ENCODE measurements at regions not wholly inside any gene's neighbourhood (a gene's known extent, or its start where the extent isn't known, plus 50 kb on each side); places are given as distances from the start of the nearest gene placed in this dataset.
A peak's percentile ranks its signal among the peaks of the same experiment; 100 is the strongest.

- TF ChIP-seq CTCF (IDR thresholded peaks at IDR 0.05; ENCODE audit: low read depth, low read length, missing input control) (no peak), EGR1 (IDR thresholded peaks at IDR 0.05; ENCODE audit: low read depth in 2 of 2) (no peak)
These were observed 585.7 kb downstream of the LMO4 start (continued) for GRCh38 chr1:87914396-87914795.

GRCh38 chr1:87915771-87916170 lies 587.1 kb downstream of the LMO4 start:
- Histone ChIP-seq H3K36me3 (ENCODE audit: control insufficient read depth in 4 of 4, insufficient read depth in 3 of 4, low read depth in 1 of 4, low read length in 3 of 4) (no peaks in the 10 kb centered on the region), H3K4me3 (ENCODE audit: low read depth in 1 of 3, low read length in 3 of 3) (no peak overlapping the region), H3K9me3 (ENCODE audit: control insufficient read depth in 4 of 4, low read length in 3 of 4) (peaks cover 0 to 4% (median 0%) of the 10 kb centered on the region in 4 donors), H3K4me1 (ENCODE audit: control insufficient read depth in 4 of 4, insufficient read depth in 4 of 4, low read length in 3 of 4) (no peaks in the 10 kb centered on the region), H3K27me3 (ENCODE audit: control insufficient read depth in 4 of 4, insufficient read depth in 4 of 4, low read length in 3 of 4) (no peaks in the 10 kb centered on the region), H3K27ac (ENCODE audit: low read depth in 1 of 2, low read length in 2 of 2) (no peak overlapping the region), H3K9ac (ENCODE audit: low read depth in 1 of 2, low read length in 2 of 2) (no peak overlapping the region)
- TF ChIP-seq TAF1 (conservative IDR thresholded peaks at IDR 0.05): no peak
- no peak for TF ChIP-seq EGR1 (IDR thresholded peaks at IDR 0.05; ENCODE audit: low read depth in 2 of 2)
- TF ChIP-seq RXRA (IDR thresholded peaks at IDR 0.05): no peak
- no peak for TF ChIP-seq GABPA (IDR thresholded peaks at IDR 0.05 in 1 of 2, conservative IDR thresholded peaks at IDR 0.05 in 1 of 2)
- 97% methylated on average over 2 of the region's 2 CpGs for WGBS
- no peak for DNase-seq (ENCODE audit: low spot score)

DNA sequence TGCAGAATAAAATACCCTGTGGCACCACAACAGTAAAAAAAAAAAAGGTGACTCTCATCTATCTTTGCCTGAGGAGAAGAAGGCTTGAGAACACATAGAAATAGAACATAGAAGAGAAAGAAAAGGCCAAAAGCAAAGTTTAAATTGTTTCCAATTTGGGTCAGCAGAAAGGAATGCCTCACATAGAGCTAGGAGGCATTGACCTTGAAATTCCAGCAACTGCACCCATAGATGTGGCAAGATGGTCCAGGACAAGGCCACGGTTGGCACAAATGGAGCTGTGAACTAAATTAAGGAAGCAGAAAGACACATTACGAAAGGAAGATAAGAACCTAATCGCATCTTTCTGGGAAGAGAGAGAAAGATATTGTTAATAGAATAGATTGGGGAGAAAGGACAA lies 588.3 kb downstream of the LMO4 start:
- no peak overlapping the region for H3K27ac ChIP-seq (ENCODE audit: low read depth in 1 of 2, low read length in 2 of 2)
- H3K4me3 ChIP-seq (ENCODE audit: low read depth in 1 of 3, low read length in 3 of 3): no peak overlapping the region
- no peak for DNase-seq (ENCODE audit: low spot score)
- TF ChIP-seq RXRA (IDR thresholded peaks at IDR 0.05): peak in 1 of 2 donors; percentile 16
- no peak for TF ChIP-seq FOXA2 (IDR thresholded peaks at IDR 0.05)
- H3K9me3 ChIP-seq (ENCODE audit: control insufficient read depth in 4 of 4, low read length in 3 of 4): peaks cover 0 to 4% (median 0%) of the 10 kb centered on the region in 4 donors
- H3K4me1 ChIP-seq (ENCODE audit: control insufficient read depth in 4 of 4, insufficient read depth in 4 of 4, low read length in 3 of 4): no peaks in the 10 kb centered on the region
- no peaks in the 10 kb centered on the region for H3K36me3 ChIP-seq (ENCODE audit: control insufficient read depth in 4 of 4, insufficient read depth in 3 of 4, low read depth in 1 of 4, low read length in 3 of 4)
- 84% methylated on average over 3 of the region's 3 CpGs for WGBS
- no peaks in the 10 kb centered on the region for H3K27me3 ChIP-seq (ENCODE audit: control insufficient read depth in 4 of 4, insufficient read depth in 4 of 4, low read length in 3 of 4)
- no peak overlapping the region for H3K9ac ChIP-seq (ENCODE audit: low read depth in 1 of 2, low read length in 2 of 2)

DNA sequence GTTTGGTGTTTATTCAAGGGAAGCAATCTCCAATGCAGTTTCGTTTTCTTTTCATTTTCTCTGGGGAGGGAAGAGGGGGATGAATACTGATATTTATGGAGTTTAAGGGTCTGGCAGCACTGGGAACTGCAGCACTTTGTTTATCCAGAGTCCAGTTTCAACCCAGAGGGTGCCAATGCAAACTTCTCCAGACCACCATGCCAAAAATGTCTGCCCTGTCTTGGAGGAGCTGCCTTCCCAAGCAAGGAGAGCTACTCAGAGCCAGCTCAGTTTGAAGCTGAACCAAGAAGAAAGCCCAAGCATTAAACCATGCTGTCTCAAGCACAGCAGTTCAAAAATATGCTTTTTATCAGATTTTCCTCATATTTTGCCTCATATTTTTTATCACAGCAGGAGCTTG lies 589.7 kb downstream of the LMO4 start:
- Histone ChIP-seq H3K27me3 (ENCODE audit: control insufficient read depth in 4 of 4, insufficient read depth in 4 of 4, low read length in 3 of 4) (no peaks in the 10 kb centered on the region), H3K9ac (ENCODE audit: low read depth in 1 of 2, low read length in 2 of 2) (no peak overlapping the region), H3K27ac (ENCODE audit: low read depth in 1 of 2, low read length in 2 of 2) (no peak overlapping the region), H3K36me3 (ENCODE audit: control insufficient read depth in 4 of 4, insufficient read depth in 3 of 4, low read depth in 1 of 4, low read length in 3 of 4) (no peaks in the 10 kb centered on the region), H3K4me3 (ENCODE audit: low read depth in 1 of 3, low read length in 3 of 3) (no peak overlapping the region), H3K9me3 (ENCODE audit: control insufficient read depth in 4 of 4, low read length in 3 of 4) (peaks cover 0 to 4% (median 0%) of the 10 kb centered on the region in 4 donors), H3K4me1 (ENCODE audit: control insufficient read depth in 4 of 4, insufficient read depth in 4 of 4, low read length in 3 of 4) (no peaks in the 10 kb centered on the region)
- WGBS: 72% methylated on average over 1 of the region's 1 CpG
- no peak for DNase-seq (ENCODE audit: low spot score)
- TF ChIP-seq, protein P1, sequence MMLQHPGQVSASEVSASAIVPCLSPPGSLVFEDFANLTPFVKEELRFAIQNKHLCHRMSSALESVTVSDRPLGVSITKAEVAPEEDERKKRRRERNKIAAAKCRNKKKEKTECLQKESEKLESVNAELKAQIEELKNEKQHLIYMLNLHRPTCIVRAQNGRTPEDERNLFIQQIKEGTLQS (IDR thresholded peaks at IDR 0.05): no peak
- no peak for TF ChIP-seq EGR1 (IDR thresholded peaks at IDR 0.05; ENCODE audit: low read depth in 2 of 2)
- TF ChIP-seq SP1 (IDR thresholded peaks at IDR 0.05): no peak
- no peak for TF ChIP-seq NR2F2 (IDR thresholded peaks at IDR 0.05)
- no peak for TF ChIP-seq HNF4G (IDR thresholded peaks at IDR 0.05)
- no peak for TF ChIP-seq YY1 (IDR thresholded peaks at IDR 0.05)
- no peak for TF ChIP-seq ZBTB33 (IDR thresholded peaks at IDR 0.05)
- no peak for TF ChIP-seq REST (IDR thresholded peaks at IDR 0.05)
- no peak for TF ChIP-seq FOXA2 (IDR thresholded peaks at IDR 0.05)
